Chondrocyte (in vitro differentiated cells): ENCODE measurements at regions not wholly inside any gene's neighbourhood (a gene's known extent, or its start where the extent isn't known, plus 50 kb on each side); places are given as distances from the start of the nearest gene placed in this dataset.

Experiments
- DNase-seq: peaks from one replicate; pipeline ENCODE4 v3.0.0; 2021; ENCODE audit warnings: mixed read lengths, low spot score
- H3K27ac Mint-ChIP-seq: one replicate; pipeline ENCODE4 v1.8.0; 2021; ENCODE audit warnings: mild to moderate bottlenecking, moderate library complexity, mixed read lengths; ENCODE audit not compliant: unreplicated experiment
- H3K27me3 Mint-ChIP-seq: 2 replicates; pipeline ENCODE4 v1.8.0; 2021; ENCODE audit warnings: low read depth, mixed read lengths
- H3K36me3 Mint-ChIP-seq: 2 replicates; pipeline ENCODE4 v1.8.0; 2021; ENCODE audit warnings: low read depth, mixed read lengths
- H3K4me1 Mint-ChIP-seq: 2 replicates; pipeline ENCODE4 v1.8.0; 2021; ENCODE audit warnings: low read depth, mild to moderate bottlenecking, mixed read lengths
- H3K4me3 Mint-ChIP-seq: one replicate; pipeline ENCODE4 v1.8.0; 2021; ENCODE audit warnings: mild to moderate bottlenecking, moderate library complexity, mixed read lengths; ENCODE audit not compliant: unreplicated experiment
- H3K9me3 Mint-ChIP-seq: 2 replicates; pipeline ENCODE4 v1.8.0; 2021; ENCODE audit warnings: low read depth, mixed read lengths
- CTCF ChIP-seq: fragments of 200-600 bp; sonication (generic); IDR thresholded peaks from 2 replicates; pipeline ENCODE4 v1.5.0; 2021; ENCODE audit warnings: antibody characterized with exemption, mild to moderate bottlenecking, moderate library complexity

DNA sequence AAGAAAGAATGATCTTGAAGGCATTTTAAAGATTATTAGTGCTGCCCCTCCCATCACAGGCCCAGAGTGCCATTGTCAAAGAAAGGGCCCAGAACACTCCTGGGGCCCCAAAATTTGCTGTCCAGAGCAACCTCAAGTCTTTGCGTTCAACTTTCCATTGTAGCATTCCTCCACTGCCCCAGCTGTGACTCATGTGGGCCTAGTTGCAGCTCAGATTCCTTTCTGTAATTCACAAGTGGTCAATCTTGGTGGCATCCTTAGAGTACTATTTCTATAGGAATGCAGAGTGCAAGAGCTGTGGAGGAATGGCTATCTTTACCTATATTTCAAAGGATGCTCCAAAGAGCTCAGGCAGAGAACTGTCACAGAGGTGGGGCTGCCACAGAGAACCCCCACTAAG is 1500.8 kb upstream of the IGFBP7 start:
- H3K4me3 Mint-ChIP-seq = no peak overlapping the region
- H3K27ac Mint-ChIP-seq = no peak overlapping the region
- DNase-seq = no peak
- TF ChIP-seq CTCF = no peak
- H3K36me3 Mint-ChIP-seq = no peaks in the 10 kb centered on the region
- H3K4me1 Mint-ChIP-seq = no peaks in the 10 kb centered on the region
- H3K9me3 Mint-ChIP-seq = no peaks in the 10 kb centered on the region
- peaks cover 1% of the 10 kb centered on the region for H3K27me3 Mint-ChIP-seq

- no peaks in the 10 kb centered on the region for H3K36me3 Mint-ChIP-seq
- no peak overlapping the region for H3K27ac Mint-ChIP-seq
Measured at GRCh38 chr4:58606303-58606702, 1496.1 kb upstream of the IGFBP7 start.

GRCh38 chr4:58603951-58604350 is 1493.8 kb upstream of the IGFBP7 start:
- no peaks in the 10 kb centered on the region for H3K27me3 Mint-ChIP-seq
- DNase-seq = no peak
- no peak overlapping the region for H3K27ac Mint-ChIP-seq
- no peaks in the 10 kb centered on the region for H3K36me3 Mint-ChIP-seq
- no peak overlapping the region for H3K4me3 Mint-ChIP-seq
- no peak for TF ChIP-seq CTCF
- H3K4me1 Mint-ChIP-seq = no peaks in the 10 kb centered on the region
- H3K9me3 Mint-ChIP-seq = no peaks in the 10 kb centered on the region

More at GRCh38 chr4:58606303-58606702, 1496.1 kb upstream of the IGFBP7 start:
- Mint-ChIP-seq H3K4me1 (no peaks in the 10 kb centered on the region), H3K4me3 (no peak overlapping the region), H3K9me3 (no peaks in the 10 kb centered on the region), H3K27me3 (no peaks in the 10 kb centered on the region)
- no peak for DNase-seq
- TF ChIP-seq CTCF = no peak

DNA sequence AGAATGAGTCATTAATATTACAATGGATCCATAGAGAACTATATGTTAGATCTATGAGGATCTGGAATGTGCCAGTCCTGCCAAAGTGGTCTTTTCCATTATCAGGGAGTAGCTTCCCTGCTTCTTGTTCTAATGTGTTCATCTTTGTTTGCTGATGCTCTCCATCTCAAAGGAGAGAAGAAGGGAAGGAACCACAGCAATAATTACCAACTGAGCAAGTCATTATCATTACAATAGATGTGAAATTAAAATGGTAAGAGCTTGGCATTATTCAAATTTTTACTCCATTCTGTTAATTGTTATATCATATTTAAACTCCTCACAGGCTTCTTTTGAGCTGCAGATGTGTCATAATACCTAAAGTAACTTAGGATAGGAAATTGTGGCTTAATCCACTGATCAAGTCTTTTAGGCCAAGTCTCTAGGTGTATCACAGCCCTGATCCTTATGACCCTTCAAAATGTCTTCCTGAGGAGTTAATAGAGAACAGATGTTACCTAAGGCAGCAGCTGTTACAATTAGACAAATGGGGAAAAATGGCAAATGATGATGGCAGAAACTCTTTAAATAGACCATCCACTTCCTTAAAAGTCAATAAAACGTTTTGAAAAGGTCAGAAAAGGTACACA is 1492.7 kb upstream of the IGFBP7 start:
- DNase-seq = no peak
- Mint-ChIP-seq H3K4me1 (no peaks in the 10 kb centered on the region), H3K4me3 (no peak overlapping the region), H3K9me3 (no peaks in the 10 kb centered on the region), H3K27me3 (no peaks in the 10 kb centered on the region), H3K36me3 (no peaks in the 10 kb centered on the region), H3K27ac (no peak overlapping the region)
- TF ChIP-seq CTCF = no peak

DNA sequence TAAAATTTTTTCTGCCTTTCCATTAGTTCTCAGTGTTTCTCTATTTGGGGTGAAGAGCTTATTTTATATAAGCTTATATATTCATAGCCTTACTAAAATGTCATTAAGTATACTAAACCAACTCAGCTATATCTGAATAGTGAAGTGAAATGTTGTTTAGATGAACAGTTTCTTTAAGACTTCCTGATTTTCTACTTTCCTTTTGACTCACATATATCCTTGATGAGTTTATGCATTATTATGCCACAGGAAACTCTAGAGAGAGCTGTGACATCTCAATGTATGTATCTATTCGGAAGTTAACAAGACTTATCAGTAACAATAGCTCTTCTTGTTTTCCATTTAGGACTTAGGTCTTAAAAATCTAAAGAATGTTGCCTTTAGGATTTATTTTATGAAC is 1491.8 kb upstream of the IGFBP7 start:
- no peaks in the 10 kb centered on the region for H3K36me3 Mint-ChIP-seq
- no peaks in the 10 kb centered on the region for H3K9me3 Mint-ChIP-seq
- no peak for TF ChIP-seq CTCF
- no peak overlapping the region for H3K27ac Mint-ChIP-seq
- no peak for DNase-seq
- no peaks in the 10 kb centered on the region for H3K27me3 Mint-ChIP-seq
- H3K4me3 Mint-ChIP-seq = no peak overlapping the region
- no peaks in the 10 kb centered on the region for H3K4me1 Mint-ChIP-seq
